GM18519 (cell line): ENCODE measurements at regions not wholly inside any gene's neighbourhood (a gene's known extent, or its start where the extent isn't known, plus 50 kb on each side); places are given as distances from the start of the nearest gene placed in this dataset.
"Not testable (repeated sequence)": the region's sequence is repeated elsewhere in the genome, so short reads cannot be mapped to it uniquely, and the experiment has no call there.

ENCODE experiments used
- ATAC-seq: cut with Tn5 transposase; IDR thresholded peaks from one replicate; pipeline ENCODE4 v1.9.1; 2021; ENCODE audit warnings: mild to moderate bottlenecking, moderate library complexity; ENCODE audit not compliant: unreplicated experiment, low FRiP score

- ATAC-seq, result no peak
Measured at GRCh38 chr13:90934741-90935140, 412.7 kb upstream of the MIR17HG start.

- ATAC-seq, result no peak
Measured at GRCh38 chr13:90938848-90939247, 408.6 kb upstream of the MIR17HG start.

GRCh38 chr13:90943946-90944345 is 403.5 kb upstream of the MIR17HG start:
- ATAC-seq, result no peak

GRCh38 chr13:90945146-90945545 is 402.3 kb upstream of the MIR17HG start:
- not testable (repeated sequence) for ATAC-seq

GRCh38 chr13:90946125-90946524 is 401.4 kb upstream of the MIR17HG start:
- ATAC-seq, result not testable (repeated sequence)

GRCh38 chr13:90947976-90948375 is 399.5 kb upstream of the MIR17HG start:
- no peak for ATAC-seq

GRCh38 chr13:90950160-90950559 is 397.3 kb upstream of the MIR17HG start:
- ATAC-seq, result no peak

- no peak for ATAC-seq
Measured at GRCh38 chr13:90951663-90952062, 395.8 kb upstream of the MIR17HG start.

GRCh38 chr13:90952326-90952725 is 395.2 kb upstream of the MIR17HG start:
- no peak for ATAC-seq

GRCh38 chr13:90954605-90955195 is 392.8 kb upstream of the MIR17HG start:
- no peak for ATAC-seq

- ATAC-seq, result no peak
Measured at GRCh38 chr13:90956031-90956430, 391.5 kb upstream of the MIR17HG start.

GRCh38 chr13:90958866-90959265 is 388.6 kb upstream of the MIR17HG start:
- no peak for ATAC-seq

- no peak for ATAC-seq
Measured at GRCh38 chr13:90968166-90968904, 379.2 kb upstream of the MIR17HG start.

- ATAC-seq, result no peak
Measured at GRCh38 chr13:90974249-90974975, 373.1 kb upstream of the MIR17HG start.

- no peak for ATAC-seq
Measured at GRCh38 chr13:90979059-90979458, 368.4 kb upstream of the MIR17HG start.

- no peak for ATAC-seq
Measured at GRCh38 chr13:90984756-90985155, 362.7 kb upstream of the MIR17HG start.

GRCh38 chr13:90995001-90995400 is 352.5 kb upstream of the MIR17HG start:
- no peak for ATAC-seq

- ATAC-seq, result no peak
Measured at GRCh38 chr13:90995614-90996013, 351.9 kb upstream of the MIR17HG start.

GRCh38 chr13:90997951-90998350 is 349.5 kb upstream of the MIR17HG start:
- no peak for ATAC-seq

GRCh38 chr13:90999401-90999800 is 348.1 kb upstream of the MIR17HG start:
- no peak for ATAC-seq

GRCh38 chr13:91001371-91001770 is 346.1 kb upstream of the MIR17HG start:
- ATAC-seq, result no peak

- no peak for ATAC-seq
Measured at GRCh38 chr13:91014696-91015095, 332.8 kb upstream of the MIR17HG start.
